ENCODE measurements at regions not wholly inside any gene's neighbourhood (a gene's known extent, or its start where the extent isn't known, plus 50 kb on each side); places are given as distances from the start of the nearest gene placed in this dataset.

GRCh38 chr16:66219491-66219890 lies 147.0 kb upstream of the CDH5 start:
- ATAC-seq (ENCODE audit: low FRiP score) (no peak), DNase-seq (no peak)
- no peaks in the 10 kb centered on the region for H3K9me3 ChIP-seq (ENCODE audit: control insufficient read depth, low read length)
- H3K4me3 ChIP-seq (ENCODE audit: low read length in 2 of 2), result no peak overlapping the region
- no peaks in the 10 kb centered on the region for H3K36me3 ChIP-seq (ENCODE audit: control insufficient read depth in 1 of 2, insufficient read depth in 2 of 2, low read length in 1 of 2)
- no peak overlapping the region for H3K27ac ChIP-seq (ENCODE audit: low read depth in 1 of 2, low read length in 2 of 2)
- no peaks in the 10 kb centered on the region for H3K27me3 ChIP-seq (ENCODE audit: control insufficient read depth in 1 of 2, insufficient read depth in 2 of 2, low read length in 1 of 2)
- intact Hi-C loops (cut with DNase I), result no loop called here
- no peaks in the 10 kb centered on the region for H3K4me1 ChIP-seq (ENCODE audit: control insufficient read depth in 1 of 2, insufficient read depth in 2 of 2, low read length in 2 of 2)

- Histone ChIP-seq H3K4me1 (ENCODE audit: control insufficient read depth in 1 of 2, insufficient read depth in 2 of 2, low read length in 2 of 2) (no peaks in the 10 kb centered on the region), H3K36me3 (ENCODE audit: control insufficient read depth in 1 of 2, insufficient read depth in 2 of 2, low read length in 1 of 2) (no peaks in the 10 kb centered on the region), H3K27ac (ENCODE audit: low read depth in 1 of 2, low read length in 2 of 2) (no peak overlapping the region), H3K27me3 (ENCODE audit: control insufficient read depth in 1 of 2, insufficient read depth in 2 of 2, low read length in 1 of 2) (no peaks in the 10 kb centered on the region), H3K4me3 (ENCODE audit: low read length in 2 of 2) (no peak overlapping the region), H3K9me3 (ENCODE audit: control insufficient read depth, low read length) (no peaks in the 10 kb centered on the region)
- 59 to 65% methylated on average over 6 of the region's 6 CpGs for WGBS, 2 donors
- ATAC-seq (ENCODE audit: low FRiP score), result no peak
- intact Hi-C loops (cut with DNase I), result no loop called here
- DNase-seq, result no peak
These were observed 154.1 kb upstream of the CDH5 start for GRCh38 chr16:66212428-66212827.

GRCh38 chr16:66211651-66212050 lies 154.8 kb upstream of the CDH5 start:
- Histone ChIP-seq H3K27me3 (ENCODE audit: control insufficient read depth in 1 of 2, insufficient read depth in 2 of 2, low read length in 1 of 2) (no peaks in the 10 kb centered on the region), H3K4me3 (ENCODE audit: low read length in 2 of 2) (no peak overlapping the region), H3K27ac (ENCODE audit: low read depth in 1 of 2, low read length in 2 of 2) (no peak overlapping the region), H3K4me1 (ENCODE audit: control insufficient read depth in 1 of 2, insufficient read depth in 2 of 2, low read length in 2 of 2) (no peaks in the 10 kb centered on the region), H3K36me3 (ENCODE audit: control insufficient read depth in 1 of 2, insufficient read depth in 2 of 2, low read length in 1 of 2) (no peaks in the 10 kb centered on the region), H3K9me3 (ENCODE audit: control insufficient read depth, low read length) (no peaks in the 10 kb centered on the region)
- DNase-seq (no peak), ATAC-seq (ENCODE audit: low FRiP score) (no peak)
- 89 to 91% methylated on average over 10 of the region's 10 CpGs for WGBS, 2 donors
- intact Hi-C loops (cut with DNase I), result no loop called here

GRCh38 chr16:66207883-66208265 lies 158.6 kb upstream of the CDH5 start:
- Histone ChIP-seq H3K36me3 (ENCODE audit: control insufficient read depth in 1 of 2, insufficient read depth in 2 of 2, low read length in 1 of 2) (no peaks in the 10 kb centered on the region), H3K27me3 (ENCODE audit: control insufficient read depth in 1 of 2, insufficient read depth in 2 of 2, low read length in 1 of 2) (no peaks in the 10 kb centered on the region), H3K4me1 (ENCODE audit: control insufficient read depth in 1 of 2, insufficient read depth in 2 of 2, low read length in 2 of 2) (no peaks in the 10 kb centered on the region), H3K9me3 (ENCODE audit: control insufficient read depth, low read length) (no peaks in the 10 kb centered on the region), H3K4me3 (ENCODE audit: low read length in 2 of 2) (no peak overlapping the region), H3K27ac (ENCODE audit: low read depth in 1 of 2, low read length in 2 of 2) (no peak overlapping the region)
- intact Hi-C loops (cut with DNase I), result no loop called here
- DNase-seq (no peak), ATAC-seq (ENCODE audit: low FRiP score) (no peak)
- WGBS, 2 donors, result 93 to 96% methylated on average over 5 of the region's 5 CpGs

- no peak for DNase-seq
These were observed 159.2 kb upstream of the CDH5 start for GRCh38 chr16:66207139-66207882.

GRCh38 chr16:66206363-66206762 lies 160.1 kb upstream of the CDH5 start:
- Histone ChIP-seq H3K27me3 (ENCODE audit: control insufficient read depth in 1 of 2, insufficient read depth in 2 of 2, low read length in 1 of 2) (no peaks in the 10 kb centered on the region), H3K4me1 (ENCODE audit: control insufficient read depth in 1 of 2, insufficient read depth in 2 of 2, low read length in 2 of 2) (no peaks in the 10 kb centered on the region), H3K36me3 (ENCODE audit: control insufficient read depth in 1 of 2, insufficient read depth in 2 of 2, low read length in 1 of 2) (no peaks in the 10 kb centered on the region), H3K27ac (ENCODE audit: low read depth in 1 of 2, low read length in 2 of 2) (no peak overlapping the region), H3K4me3 (ENCODE audit: low read length in 2 of 2) (no peak overlapping the region), H3K9me3 (ENCODE audit: control insufficient read depth, low read length) (no peaks in the 10 kb centered on the region)
- 89 to 92% methylated on average over 4 of the region's 4 CpGs for WGBS, 2 donors
- no peak for ATAC-seq (ENCODE audit: low FRiP score)
- intact Hi-C loops (cut with DNase I), result no loop called here
- no peak for DNase-seq

More at GRCh38 chr16:66207139-66207882, 159.2 kb upstream of the CDH5 start:
- Histone ChIP-seq H3K36me3 (ENCODE audit: control insufficient read depth in 1 of 2, insufficient read depth in 2 of 2, low read length in 1 of 2) (no peaks in the 10 kb centered on the region), H3K4me3 (ENCODE audit: low read length in 2 of 2) (no peak overlapping the region), H3K4me1 (ENCODE audit: control insufficient read depth in 1 of 2, insufficient read depth in 2 of 2, low read length in 2 of 2) (no peaks in the 10 kb centered on the region), H3K27ac (ENCODE audit: low read depth in 1 of 2, low read length in 2 of 2) (no peak overlapping the region), H3K27me3 (ENCODE audit: control insufficient read depth in 1 of 2, insufficient read depth in 2 of 2, low read length in 1 of 2) (no peaks in the 10 kb centered on the region), H3K9me3 (ENCODE audit: control insufficient read depth, low read length) (no peaks in the 10 kb centered on the region)
- intact Hi-C loops (cut with DNase I), result no loop called here
- ATAC-seq (ENCODE audit: low FRiP score), result no peak
- 87 to 89% methylated on average over 11 of the region's 11 CpGs for WGBS, 2 donors

GRCh38 chr16:66205287-66206231 lies 160.9 kb upstream of the CDH5 start:
- Histone ChIP-seq H3K4me1 (ENCODE audit: control insufficient read depth in 1 of 2, insufficient read depth in 2 of 2, low read length in 2 of 2) (no peaks in the 10 kb centered on the region), H3K9me3 (ENCODE audit: control insufficient read depth, low read length) (no peaks in the 10 kb centered on the region), H3K27me3 (ENCODE audit: control insufficient read depth in 1 of 2, insufficient read depth in 2 of 2, low read length in 1 of 2) (no peaks in the 10 kb centered on the region), H3K4me3 (ENCODE audit: low read length in 2 of 2) (no peak overlapping the region), H3K36me3 (ENCODE audit: control insufficient read depth in 1 of 2, insufficient read depth in 2 of 2, low read length in 1 of 2) (no peaks in the 10 kb centered on the region), H3K27ac (ENCODE audit: low read depth in 1 of 2, low read length in 2 of 2) (no peak overlapping the region)
- DNase-seq (no peak), ATAC-seq (ENCODE audit: low FRiP score) (no peak)
- 44 to 53% methylated on average over 8 of the region's 8 CpGs for WGBS, 2 donors
- intact Hi-C loops (cut with DNase I), result no loop called here

GRCh38 chr16:66204756-66205155 lies 161.7 kb upstream of the CDH5 start:
- no peak for DNase-seq
- Histone ChIP-seq H3K27me3 (ENCODE audit: control insufficient read depth in 1 of 2, insufficient read depth in 2 of 2, low read length in 1 of 2) (no peaks in the 10 kb centered on the region), H3K9me3 (ENCODE audit: control insufficient read depth, low read length) (no peaks in the 10 kb centered on the region), H3K4me3 (ENCODE audit: low read length in 2 of 2) (no peak overlapping the region), H3K27ac (ENCODE audit: low read depth in 1 of 2, low read length in 2 of 2) (no peak overlapping the region), H3K4me1 (ENCODE audit: control insufficient read depth in 1 of 2, insufficient read depth in 2 of 2, low read length in 2 of 2) (no peaks in the 10 kb centered on the region), H3K36me3 (ENCODE audit: control insufficient read depth in 1 of 2, insufficient read depth in 2 of 2, low read length in 1 of 2) (no peaks in the 10 kb centered on the region)
- intact Hi-C loops (cut with DNase I), result no loop called here
- 40 to 43% methylated on average over 3 of the region's 3 CpGs for WGBS, 2 donors
- ATAC-seq (ENCODE audit: low FRiP score), result no peak

GRCh38 chr16:66203476-66203875 lies 163.0 kb upstream of the CDH5 start:
- Histone ChIP-seq H3K4me1 (ENCODE audit: control insufficient read depth in 1 of 2, insufficient read depth in 2 of 2, low read length in 2 of 2) (no peaks in the 10 kb centered on the region), H3K36me3 (ENCODE audit: control insufficient read depth in 1 of 2, insufficient read depth in 2 of 2, low read length in 1 of 2) (no peaks in the 10 kb centered on the region), H3K4me3 (ENCODE audit: low read length in 2 of 2) (no peak overlapping the region), H3K9me3 (ENCODE audit: control insufficient read depth, low read length) (no peaks in the 10 kb centered on the region), H3K27ac (ENCODE audit: low read depth in 1 of 2, low read length in 2 of 2) (no peak overlapping the region), H3K27me3 (ENCODE audit: control insufficient read depth in 1 of 2, insufficient read depth in 2 of 2, low read length in 1 of 2) (no peaks in the 10 kb centered on the region)
- DNase-seq (no peak), ATAC-seq (ENCODE audit: low FRiP score) (no peak)
- intact Hi-C loops (cut with DNase I), result no loop called here
- WGBS, 2 donors, result 95 to 97% methylated on average over 4 of the region's 4 CpGs
